OCI-LY7 (cell line): ENCODE measurements at regions not wholly inside any gene's neighbourhood (a gene's known extent, or its start where the extent isn't known, plus 50 kb on each side); places are given as distances from the start of the nearest gene placed in this dataset.

ENCODE experiments used
- BruUV-seq: library from RNA; stranded (reverse); fragments of 400-500 nt; replicated peaks from 2 replicates; lab custom pipeline; 2021; lab: Mats Ljungman, UMichigan
- CTCF ChIA-PET: fragments of 300-600 bp; sonication (Branson Sonifier 250); formaldehyde crosslinking; loops from one replicate; lab custom pipeline; 2022; ENCODE audit warnings: antibody characterized with exemption; ENCODE audit not compliant: unreplicated experiment; lab: Charles Lee
- POLR2A ChIA-PET: fragments of 300-600 bp; sonication (Branson Sonifier 250); formaldehyde crosslinking; loops from one replicate; lab custom pipeline; 2022; ENCODE audit warnings: antibody characterized with exemption; lab: Charles Lee
- DNase-seq: peaks from one replicate; pipeline ENCODE4 v3.0.0-alpha.2; 2015; ENCODE audit warnings: low spot score
- H2AFZ ChIP-seq: fragments of 200-600 bp; sonication (generic), shearing (Covaris generic); 2 replicates; pipeline ENCODE4 v1.6.1; 2014; ENCODE audit warnings: mild to moderate bottlenecking, antibody characterized with exemption, low read length, moderate library complexity
- H3K27ac ChIP-seq: fragments of 200-600 bp; sonication (generic); 2 replicates; pipeline ENCODE4 v1.5.1; 2014; ENCODE audit warnings: mixed run types, low read depth, mild to moderate bottlenecking, moderate library complexity, low read length, inconsistent platforms; ENCODE audit not compliant: poor library complexity, severe bottlenecking
- H3K36me3 ChIP-seq: fragments of 200-600 bp; sonication (generic); 2 replicates; pipeline ENCODE4 v1.6.1; 2014; ENCODE audit warnings: mild to moderate bottlenecking, antibody characterized with exemption, low read length, moderate library complexity, mixed read lengths; ENCODE audit not compliant: insufficient read depth
- H3K4me1 ChIP-seq: fragments of 200-600 bp; sonication (generic); 2 replicates; pipeline ENCODE4 v1.5.1; 2014; ENCODE audit warnings: mild to moderate bottlenecking, low read length; ENCODE audit not compliant: insufficient read depth, poor library complexity, severe bottlenecking
- H3K4me2 ChIP-seq: fragments of 200-600 bp; sonication (generic); 2 replicates; pipeline ENCODE4 v1.6.1; 2014; ENCODE audit warnings: mild to moderate bottlenecking, low read length
- H3K4me3 ChIP-seq: fragments of 200-600 bp; sonication (generic); 2 replicates; pipeline ENCODE4 v1.5.1; 2014; ENCODE audit warnings: mild to moderate bottlenecking, low read depth, low read length; ENCODE audit not compliant: poor library complexity, severe bottlenecking
- H3K79me2 ChIP-seq: fragments of 200-600 bp; sonication (generic); 2 replicates; pipeline ENCODE4 v1.6.1; 2016; ENCODE audit warnings: low read depth, mild to moderate bottlenecking, low read length, moderate library complexity, mixed read lengths; ENCODE audit not compliant: insufficient read depth
- H3K9me2 ChIP-seq: fragments of 200-600 bp; sonication (generic); 2 replicates; pipeline ENCODE4 v1.6.1; 2016; ENCODE audit warnings: mild to moderate bottlenecking, low read length, mixed read lengths; ENCODE audit not compliant: insufficient read depth
- H3K9me3 ChIP-seq: fragments of 200-600 bp; sonication (generic); 2 replicates; pipeline ENCODE4 v1.6.1; 2014; ENCODE audit warnings: mild to moderate bottlenecking, mixed run types, low read length, mixed read lengths
- H4K20me1 ChIP-seq: fragments of 200-600 bp; sonication (generic); 2 replicates; pipeline ENCODE4 v1.6.1; 2014; ENCODE audit warnings: mild to moderate bottlenecking, antibody characterized with exemption, low read length, moderate library complexity, mixed read lengths; ENCODE audit not compliant: insufficient read depth
- EZH2phosphoT487 ChIP-seq: fragments of 200-600 bp; sonication (generic); IDR thresholded peaks from 2 replicates; pipeline ENCODE4 v1.6.1; 2018; ENCODE audit warnings: low read depth, borderline replicate concordance, mild to moderate bottlenecking, mixed run types, antibody characterized with exemption, low read length, moderate library complexity, mixed read lengths
- intact Hi-C: fragments of 100-400 bp; cut with micrococcal nuclease; formaldehyde crosslinking; loops from one replicate; pipeline ENCODE4 v1.10.0; 2022; ENCODE audit not compliant: unreplicated experiment
- TF ChIP-seq, protein P1 (sequence below): fragments of 200-600 bp; sonication (generic); conservative IDR thresholded peaks from 2 replicates; pipeline ENCODE4 v1.5.1; 2014; ENCODE audit warnings: mild to moderate bottlenecking, antibody characterized with exemption, low read length, moderate library complexity, mixed read lengths

DNA sequence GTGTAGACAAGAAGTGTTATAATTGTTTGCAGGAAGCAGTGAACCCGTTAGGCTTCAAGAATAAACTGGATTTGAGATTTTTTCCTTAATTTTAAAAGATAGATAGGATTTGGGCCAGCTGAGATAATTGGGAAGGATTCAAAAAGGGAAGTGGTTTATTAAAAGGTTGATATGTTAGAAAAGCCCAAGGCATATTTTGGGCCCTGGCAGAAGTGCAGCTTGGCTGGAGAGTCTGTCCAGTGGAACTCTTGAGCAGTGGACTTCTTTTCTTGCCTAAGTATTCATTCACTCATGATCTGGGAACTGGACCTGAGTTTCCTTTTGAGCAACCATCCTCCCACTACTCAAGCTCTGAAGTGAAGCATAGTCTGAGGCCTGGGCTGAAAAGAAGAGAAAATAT is 433.4 kb downstream of the ZSWIM6 start:
- intact Hi-C loops, result no loop called here
- Histone ChIP-seq H3K4me1 (no peaks in the 10 kb centered on the region), H3K9me2 (no peaks in the 10 kb centered on the region), H3K4me2 (no peak overlapping the region), H4K20me1 (no peaks in the 10 kb centered on the region), H3K27ac (no peak overlapping the region), H3K9me3 (no peaks in the 10 kb centered on the region), H2AFZ (no peak overlapping the region), H3K4me3 (no peak overlapping the region), H3K36me3 (no peaks in the 10 kb centered on the region), H3K79me2 (no peaks in the 10 kb centered on the region)
- POLR2A ChIA-PET, result no interaction called here
- CTCF ChIA-PET, result no interaction called here
- TF ChIP-seq, protein P1, sequence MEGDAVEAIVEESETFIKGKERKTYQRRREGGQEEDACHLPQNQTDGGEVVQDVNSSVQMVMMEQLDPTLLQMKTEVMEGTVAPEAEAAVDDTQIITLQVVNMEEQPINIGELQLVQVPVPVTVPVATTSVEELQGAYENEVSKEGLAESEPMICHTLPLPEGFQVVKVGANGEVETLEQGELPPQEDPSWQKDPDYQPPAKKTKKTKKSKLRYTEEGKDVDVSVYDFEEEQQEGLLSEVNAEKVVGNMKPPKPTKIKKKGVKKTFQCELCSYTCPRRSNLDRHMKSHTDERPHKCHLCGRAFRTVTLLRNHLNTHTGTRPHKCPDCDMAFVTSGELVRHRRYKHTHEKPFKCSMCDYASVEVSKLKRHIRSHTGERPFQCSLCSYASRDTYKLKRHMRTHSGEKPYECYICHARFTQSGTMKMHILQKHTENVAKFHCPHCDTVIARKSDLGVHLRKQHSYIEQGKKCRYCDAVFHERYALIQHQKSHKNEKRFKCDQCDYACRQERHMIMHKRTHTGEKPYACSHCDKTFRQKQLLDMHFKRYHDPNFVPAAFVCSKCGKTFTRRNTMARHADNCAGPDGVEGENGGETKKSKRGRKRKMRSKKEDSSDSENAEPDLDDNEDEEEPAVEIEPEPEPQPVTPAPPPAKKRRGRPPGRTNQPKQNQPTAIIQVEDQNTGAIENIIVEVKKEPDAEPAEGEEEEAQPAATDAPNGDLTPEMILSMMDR, result no peak
- no peak for TF ChIP-seq EZH2phosphoT487
- no TSS peak for BruUV-seq
- DNase-seq, result no peak

DNA sequence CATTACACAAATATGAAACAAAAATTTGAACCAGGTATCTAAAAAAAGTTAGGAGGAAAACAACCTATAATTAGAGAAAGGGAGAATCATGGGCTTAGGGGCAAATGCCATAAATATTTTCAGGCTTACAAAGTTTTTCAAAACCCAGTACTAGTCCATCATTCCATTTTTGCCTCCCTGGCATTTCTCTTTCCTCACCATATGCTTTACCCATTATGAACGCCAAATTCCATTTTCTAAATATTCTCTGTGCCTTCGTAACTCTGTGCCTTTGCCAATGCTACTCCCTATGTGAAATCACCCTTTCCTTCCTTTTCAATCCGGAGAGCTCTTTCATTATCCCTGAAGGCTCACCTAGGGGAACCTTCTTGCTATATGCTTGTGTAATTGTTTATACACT is 434.1 kb downstream of the ZSWIM6 start:
- H3K4me1 ChIP-seq, result no peaks in the 10 kb centered on the region
- H3K79me2 ChIP-seq, result no peaks in the 10 kb centered on the region
- H3K4me2 ChIP-seq, result no peak overlapping the region
- DNase-seq, result no peak
- intact Hi-C loops, result no loop called here
- no TSS peak for BruUV-seq
- H3K36me3 ChIP-seq, result no peaks in the 10 kb centered on the region
- no peaks in the 10 kb centered on the region for H3K9me3 ChIP-seq
- ChIA-PET CTCF (no interaction called here), POLR2A (interaction anchor here (0.5 kb wide), 1 partner anchor 75 kb away, joined by 3 read pairs; no protein-coding TSS in a partner anchor)
- TF ChIP-seq, protein P1, result no peak
- no peak for TF ChIP-seq EZH2phosphoT487
- no peak overlapping the region for H2AFZ ChIP-seq
- no peak overlapping the region for H3K4me3 ChIP-seq
- no peaks in the 10 kb centered on the region for H4K20me1 ChIP-seq
- no peaks in the 10 kb centered on the region for H3K9me2 ChIP-seq
- H3K27ac ChIP-seq, result no peak overlapping the region

DNA sequence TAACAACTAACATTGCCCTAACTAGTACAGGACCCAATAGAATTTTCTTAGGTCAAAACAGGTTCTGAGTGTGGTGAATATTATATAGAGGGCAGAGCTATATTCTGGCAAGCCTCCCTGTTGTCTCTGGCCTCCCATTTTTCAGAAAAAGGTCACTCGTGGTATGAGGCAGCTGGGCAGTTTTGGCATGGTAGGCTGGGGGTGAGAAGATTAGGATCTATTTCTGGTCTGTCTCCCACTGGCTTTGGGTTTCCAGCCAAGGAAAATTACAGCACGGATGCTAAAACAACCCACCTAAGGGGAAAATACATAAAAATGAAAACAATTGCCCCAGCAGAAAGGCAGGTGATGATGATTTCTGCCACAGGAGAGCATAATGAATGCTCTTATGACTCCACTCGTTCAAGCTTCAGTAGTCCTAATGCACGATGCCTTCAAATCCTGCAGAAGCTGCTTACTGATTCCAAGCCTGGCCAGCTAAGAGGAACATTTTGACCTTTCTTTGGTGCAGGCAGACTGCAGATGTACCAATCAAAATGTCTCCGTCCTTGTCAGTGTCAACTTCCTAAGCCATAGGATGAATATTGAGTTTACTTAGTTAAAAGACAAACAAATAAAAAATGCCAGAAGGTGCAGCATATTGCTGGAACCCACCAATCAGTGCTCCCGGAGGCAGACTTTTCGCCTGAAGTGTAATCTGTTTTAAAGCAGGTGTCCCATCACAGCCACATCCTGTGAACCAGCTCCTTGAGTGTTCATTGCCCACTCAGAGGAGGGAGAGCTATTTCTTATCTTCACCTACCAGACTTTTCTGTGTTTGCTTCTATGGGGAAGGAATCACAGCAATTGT is 435.4 kb downstream of the ZSWIM6 start:
- Histone ChIP-seq H3K4me1 (no peaks in the 10 kb centered on the region), H3K79me2 (no peaks in the 10 kb centered on the region), H4K20me1 (no peaks in the 10 kb centered on the region), H3K36me3 (no peaks in the 10 kb centered on the region), H3K4me2 (no peak overlapping the region), H2AFZ (no peak overlapping the region), H3K27ac (no peak overlapping the region), H3K4me3 (no peak overlapping the region), H3K9me3 (no peaks in the 10 kb centered on the region), H3K9me2 (no peaks in the 10 kb centered on the region)
- CTCF ChIA-PET, result no interaction called here
- no peak for TF ChIP-seq EZH2phosphoT487
- TF ChIP-seq, protein P1, result no peak
- intact Hi-C loops, result no loop called here
- BruUV-seq, result no TSS peak
- DNase-seq, result no peak
- POLR2A ChIA-PET, result interaction anchor here (0.7 kb wide), 1 partner anchor 30 kb away, joined by 3 read pairs; no protein-coding TSS in a partner anchor
